ENCODE measurements at regions not wholly inside any gene's neighbourhood (a gene's known extent, or its start where the extent isn't known, plus 50 kb on each side); places are given as distances from the start of the nearest gene placed in this dataset.
"Not testable (repeated sequence)": the region's sequence is repeated elsewhere in the genome, so short reads cannot be mapped to it uniquely, and the experiment has no call there.

DNA sequence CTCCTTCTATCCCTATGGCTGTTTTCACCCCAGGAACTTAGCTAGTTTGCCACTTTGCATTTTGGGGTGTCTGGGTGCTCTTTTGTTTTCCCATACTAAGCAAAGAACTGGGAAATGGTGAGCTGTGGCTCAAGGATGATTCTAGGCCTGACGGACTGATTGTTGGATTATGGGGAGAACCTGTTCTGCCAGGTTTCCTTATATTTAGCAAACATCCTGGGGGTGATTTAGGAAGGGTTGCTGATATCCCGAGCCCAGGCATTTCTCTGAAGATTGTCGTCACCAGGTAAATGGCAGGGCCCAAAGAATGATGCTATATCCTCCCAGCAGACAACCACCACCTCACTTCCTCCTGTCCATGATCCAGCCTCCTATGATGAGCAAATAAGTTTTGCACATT, 72.1 kb upstream of the GRB10 start:
- no peak for DNase-seq (ENCODE audit: low spot score)

DNA sequence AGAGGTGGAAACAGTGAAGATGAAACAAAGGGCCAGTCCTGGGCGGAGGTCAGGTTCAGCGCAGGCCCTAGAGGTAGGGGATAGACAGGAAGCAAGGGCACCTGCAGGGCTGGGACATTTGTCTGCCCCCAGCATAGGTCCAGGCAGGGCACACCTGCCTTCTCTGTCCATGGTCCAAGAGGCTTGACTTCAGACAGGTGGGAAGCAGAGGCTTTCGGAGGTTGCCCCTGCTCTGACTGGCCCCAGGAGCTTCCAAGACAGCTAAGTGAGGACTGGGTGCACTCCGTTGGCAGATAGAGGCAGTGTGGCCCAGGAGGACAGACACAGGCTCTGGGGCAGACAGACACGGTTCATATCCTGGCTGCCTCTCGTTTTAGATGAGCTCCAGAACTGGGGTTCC, 71.6 kb upstream of the GRB10 start:
- no peak for DNase-seq (ENCODE audit: low spot score)

DNA sequence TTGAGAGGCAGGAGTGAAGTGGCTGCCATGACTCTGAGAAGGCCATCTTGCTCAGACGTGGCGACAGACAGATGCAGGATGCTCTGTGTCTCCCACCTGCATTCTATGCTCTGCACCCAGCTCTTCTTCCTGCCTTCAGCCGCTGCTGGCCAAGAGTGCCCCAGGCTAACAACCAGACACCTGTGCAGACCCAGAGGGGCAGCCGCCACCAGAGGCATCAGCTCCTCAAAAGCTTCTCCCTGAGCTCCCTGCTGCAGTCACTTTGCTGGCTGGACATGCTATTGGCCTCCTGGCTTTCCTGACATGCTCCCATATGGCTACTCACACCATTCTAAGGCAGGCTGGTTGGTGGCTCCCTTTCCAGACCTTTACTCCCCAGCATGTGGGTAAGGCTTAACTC, 70.6 kb upstream of the GRB10 start:
- no peak for DNase-seq (ENCODE audit: low spot score)

DNA sequence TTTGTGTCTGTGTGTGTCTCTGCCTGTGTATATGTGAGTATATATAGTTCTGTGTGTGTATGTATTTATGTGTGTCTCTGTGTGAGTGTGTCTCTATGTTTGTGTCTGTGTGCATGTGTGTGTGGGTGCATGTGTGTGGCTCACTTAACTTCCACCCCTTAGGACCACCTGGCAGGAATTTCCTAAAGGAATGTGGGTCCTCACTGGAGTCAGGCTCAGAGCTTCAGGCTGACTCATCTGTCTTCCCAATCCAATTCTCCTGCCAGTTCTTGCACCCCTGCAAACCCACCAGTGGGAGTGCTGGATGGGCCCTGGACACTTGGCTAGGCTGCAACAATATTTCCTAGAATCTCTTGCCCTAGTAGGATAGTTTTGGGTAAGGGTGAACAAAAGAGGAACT, 70.2 kb upstream of the GRB10 start:
- DNase-seq (ENCODE audit: low spot score) = no peak

DNA sequence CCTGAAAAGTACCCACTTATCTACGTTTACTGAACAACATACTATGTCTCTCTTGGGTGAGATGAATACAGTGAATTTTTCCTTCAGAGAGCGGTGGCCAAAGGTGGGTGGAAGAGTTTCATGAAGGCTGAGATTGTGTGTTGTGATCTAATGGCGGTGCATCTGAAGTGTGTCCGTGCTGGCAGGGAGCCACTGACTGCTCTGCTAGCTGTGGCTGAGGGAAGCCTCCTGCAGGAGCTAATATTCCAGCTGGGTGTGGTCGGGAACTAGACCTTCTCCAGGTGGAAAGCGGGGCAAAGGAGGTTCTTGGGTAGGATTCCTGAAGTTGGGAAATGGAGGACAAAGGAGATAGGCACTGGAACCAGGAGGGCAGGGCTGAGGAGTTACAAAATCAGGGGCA, 69.2 kb upstream of the GRB10 start:
- DNase-seq (ENCODE audit: low spot score) = no peak

DNA sequence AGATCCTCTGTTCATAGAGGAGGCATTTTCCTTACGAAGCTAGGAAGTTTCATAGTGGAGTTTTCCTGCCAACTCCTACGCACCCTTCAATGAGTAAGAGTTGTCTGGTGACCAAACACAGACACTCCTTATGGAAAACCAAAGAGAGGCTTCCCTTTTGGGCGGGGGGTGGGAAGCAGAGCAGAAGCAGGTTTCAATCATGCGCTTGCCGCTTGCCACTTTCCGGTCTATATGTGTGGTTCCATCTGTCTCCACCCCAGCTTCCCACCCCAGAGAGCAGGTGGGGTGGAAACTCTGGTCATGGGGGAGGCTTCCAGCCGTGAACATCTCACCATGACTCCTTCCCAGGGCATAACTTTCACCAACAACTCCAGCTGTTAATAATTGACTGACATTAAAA, 68.8 kb upstream of the GRB10 start:
- no peak for DNase-seq (ENCODE audit: low spot score)

DNA sequence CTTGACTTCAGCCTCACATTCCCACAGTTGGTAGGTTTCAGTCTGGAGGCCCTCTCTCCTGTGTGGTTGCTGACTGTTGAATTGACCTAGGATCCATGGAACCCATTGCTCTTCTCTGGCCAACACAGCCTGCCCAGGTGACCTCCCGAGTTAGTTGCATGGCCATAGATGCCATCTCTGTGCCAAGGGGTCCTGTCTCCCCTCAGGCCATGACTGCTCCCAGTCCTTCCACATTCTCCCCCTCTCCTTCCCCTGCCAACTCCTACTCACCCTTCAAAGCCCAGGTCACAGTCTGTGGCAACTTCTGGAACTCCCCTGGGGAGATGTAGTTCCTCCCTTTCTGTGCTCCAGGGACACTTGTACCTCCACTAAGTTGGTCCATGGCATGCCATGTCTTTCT, 67.3 kb upstream of the GRB10 start:
- DNase-seq (ENCODE audit: low spot score) = no peak

DNA sequence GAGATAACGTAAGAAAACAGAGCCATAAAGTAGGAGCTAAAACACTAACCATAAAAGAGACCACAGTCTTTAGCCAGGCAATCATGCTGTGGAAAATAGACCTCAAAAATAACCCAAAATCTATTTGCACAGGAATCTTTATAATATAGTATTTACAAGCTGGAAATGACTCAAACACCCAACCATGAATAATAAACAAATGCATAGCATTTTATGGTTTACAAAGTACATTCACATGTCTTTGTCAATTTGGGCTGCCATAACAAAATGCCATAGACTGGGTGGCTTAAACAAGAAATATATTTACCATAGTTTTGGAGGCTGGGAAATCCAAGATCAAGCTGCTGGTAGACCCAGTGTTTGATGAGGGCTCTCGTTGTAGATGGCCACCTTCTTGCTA, 65.5 kb upstream of the GRB10 start:
- no peak for DNase-seq (ENCODE audit: low spot score)

DNA sequence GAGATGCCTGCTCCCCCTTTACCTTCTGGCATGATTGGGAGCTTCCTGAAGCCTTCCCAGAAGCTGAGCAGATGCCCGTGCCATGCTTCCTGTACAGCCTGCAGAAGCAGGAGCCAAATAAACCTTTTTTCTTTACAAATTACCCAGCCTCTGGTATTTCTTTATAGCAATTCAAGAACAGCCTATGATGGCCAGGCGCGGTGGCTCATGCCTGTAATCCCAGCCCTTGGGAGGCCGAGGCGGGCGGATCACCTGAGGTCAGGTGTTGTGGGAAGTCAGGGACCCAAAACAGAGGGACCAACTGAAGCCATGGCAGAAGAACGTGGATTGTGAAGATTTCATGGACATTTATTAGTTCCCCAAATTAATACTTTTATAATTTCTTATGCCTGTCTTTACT, 62.2 kb upstream of the GRB10 start:
- not testable (repeated sequence) for DNase-seq (ENCODE audit: low spot score)

DNA sequence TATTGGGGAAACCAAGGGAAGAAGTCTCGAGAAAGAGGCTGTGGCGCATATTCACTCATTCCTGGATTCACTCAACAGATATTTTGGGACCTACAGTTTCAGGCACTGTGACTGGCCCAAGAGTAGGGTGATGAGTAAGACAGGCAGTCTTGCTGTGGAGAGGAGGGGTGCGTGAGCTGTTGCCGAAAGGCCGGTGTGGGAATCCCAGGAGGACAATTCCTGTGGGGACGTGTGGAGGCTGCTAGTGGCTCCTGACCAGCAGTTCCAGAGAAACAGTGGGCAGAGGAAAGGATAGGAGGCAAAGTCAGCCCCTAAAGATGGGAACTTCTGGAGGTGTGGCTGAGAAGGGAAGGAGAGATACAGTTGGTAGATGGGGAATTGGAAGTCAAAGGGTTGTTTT, 59.3 kb upstream of the GRB10 start:
- DNase-seq (ENCODE audit: low spot score) = no peak

DNA sequence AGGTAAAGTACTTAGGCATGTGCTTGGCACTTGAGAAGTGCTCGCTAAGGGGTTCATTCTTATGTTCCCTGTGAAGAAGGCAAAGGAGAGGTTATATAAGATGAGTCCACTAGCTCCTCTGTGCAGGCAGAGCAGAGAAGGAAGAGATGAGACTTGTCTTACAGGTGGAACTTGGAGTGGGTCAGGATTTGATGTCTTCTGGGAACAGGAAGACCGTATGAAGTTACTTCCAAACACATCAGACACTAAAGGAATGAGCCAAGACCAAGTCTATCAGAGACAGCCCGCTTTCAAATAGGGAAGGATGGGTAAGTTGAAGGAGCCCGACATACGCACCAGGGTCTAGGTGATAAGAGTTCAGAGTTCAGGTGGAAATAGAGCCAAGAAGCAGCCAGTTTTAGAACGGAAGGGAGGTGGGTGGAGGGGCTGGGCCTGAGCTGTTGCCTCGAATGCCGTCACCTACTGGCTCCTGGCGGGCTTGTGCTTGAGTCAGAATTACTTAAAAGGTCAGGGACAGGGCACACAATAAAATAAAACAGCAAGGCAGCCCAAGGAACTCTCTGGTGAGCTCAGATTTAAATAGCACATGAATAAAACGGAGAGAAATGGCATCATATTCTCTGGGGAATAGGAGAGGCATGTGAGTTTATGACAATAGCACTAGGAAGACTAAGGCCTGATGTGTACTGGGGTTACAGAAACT, 56.1 kb upstream of the GRB10 start:
- DNase-seq (ENCODE audit: low spot score) = no peak

DNA sequence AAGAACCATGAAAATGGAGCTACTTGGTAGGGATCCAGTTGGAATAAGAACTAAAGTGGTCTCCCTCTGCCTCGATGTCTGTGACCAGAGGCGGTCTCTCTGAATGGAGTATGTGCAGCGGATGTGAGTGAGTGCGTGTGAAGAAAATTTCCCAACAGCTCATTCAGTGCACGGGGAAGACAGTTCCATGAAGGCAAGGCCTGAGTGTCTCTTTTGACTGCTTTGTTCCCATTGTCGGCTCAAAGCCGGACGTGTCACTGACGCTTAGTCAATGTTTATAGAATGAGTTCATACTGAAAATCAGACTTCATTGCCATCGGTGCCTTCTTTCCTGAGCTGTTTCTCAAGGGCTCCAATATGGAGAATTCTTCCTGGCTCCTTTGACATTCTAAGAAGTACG, 55.3 kb upstream of the GRB10 start:
- no peak for DNase-seq (ENCODE audit: low spot score)

DNA sequence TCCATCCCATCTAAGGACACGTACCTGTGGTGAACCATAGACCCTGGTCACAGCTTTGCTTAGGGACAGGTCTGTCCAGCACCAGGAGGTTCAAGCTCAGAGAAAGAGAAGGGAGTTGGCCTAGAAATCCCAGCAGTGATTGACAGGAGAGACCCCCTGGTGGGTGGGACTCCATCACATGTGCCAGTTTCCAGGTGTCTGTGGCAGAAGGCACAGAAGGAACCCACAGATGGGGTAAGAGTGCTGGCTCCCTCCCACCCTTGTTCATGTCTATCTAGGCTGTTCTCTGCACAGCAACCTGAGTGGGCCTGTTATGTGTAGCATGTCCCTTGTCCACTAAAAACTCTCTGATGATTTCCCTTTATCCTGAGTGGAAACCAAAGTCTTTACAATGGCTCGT, 54.0 kb upstream of the GRB10 start:
- no peak for DNase-seq (ENCODE audit: low spot score)

DNA sequence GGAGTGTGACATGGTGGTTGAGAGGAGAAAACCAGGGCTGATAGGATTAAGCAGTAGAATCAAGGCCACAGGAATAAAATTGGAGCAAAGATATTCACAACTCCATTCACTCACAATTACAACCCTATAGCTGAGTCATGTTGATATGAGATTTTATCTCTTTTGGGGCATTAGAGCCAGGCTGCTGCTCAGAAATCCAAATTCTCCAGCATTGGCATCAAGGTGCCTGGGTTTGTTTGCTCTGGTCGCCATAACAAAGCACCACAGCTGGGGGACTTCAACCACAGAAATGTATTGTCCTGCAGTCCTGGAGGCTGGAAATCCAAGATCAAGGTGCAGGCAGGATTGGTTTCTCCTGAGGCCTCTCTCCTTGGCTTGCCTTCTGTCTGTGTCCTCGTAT, 52.5 kb upstream of the GRB10 start:
- DNase-seq (ENCODE audit: low spot score) = no peak

DNA sequence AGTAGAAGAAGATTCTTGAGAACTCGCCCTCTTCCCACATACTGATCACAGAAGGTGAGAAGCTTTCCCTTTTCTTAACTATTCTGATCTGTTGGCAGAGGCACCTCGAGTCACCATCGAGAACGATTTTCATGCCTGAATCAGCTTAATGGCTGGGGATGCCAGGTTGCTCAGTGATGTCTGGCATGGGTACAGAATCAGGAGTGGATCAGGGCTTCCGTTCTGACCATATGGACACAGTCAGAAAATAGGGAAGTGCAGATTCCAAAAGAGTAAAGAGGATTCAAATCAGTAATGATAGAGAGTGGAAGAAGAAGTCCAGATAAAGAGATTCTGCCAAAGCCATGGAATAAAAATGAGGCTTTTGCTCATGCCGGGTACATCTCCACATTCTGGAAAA, 52.0 kb upstream of the GRB10 start:
- DNase-seq (ENCODE audit: low spot score) = no peak

DNA sequence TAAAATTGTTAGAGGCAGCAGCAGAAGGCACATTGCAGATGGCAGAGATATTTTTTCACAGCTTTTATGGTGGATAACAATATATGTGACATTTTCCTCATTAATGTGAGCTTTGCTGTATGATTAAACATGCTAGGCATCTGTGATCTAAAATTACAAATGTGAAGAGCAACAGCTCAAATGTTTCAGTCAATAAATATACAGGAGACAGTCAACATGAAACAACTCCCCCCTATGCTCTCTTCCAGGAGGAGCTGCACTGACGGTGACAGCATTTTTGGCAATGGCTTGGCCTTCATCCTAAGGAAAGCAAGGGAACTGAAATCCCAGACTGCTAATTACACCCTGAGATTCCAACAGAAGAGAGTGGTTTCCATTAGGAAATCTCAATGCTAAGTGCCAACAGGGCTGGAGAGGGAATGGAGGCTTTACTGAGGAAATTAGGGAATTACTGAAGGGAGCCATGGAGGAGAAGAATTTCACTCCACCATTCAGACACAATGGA, 51.4 kb upstream of the GRB10 start:
- no peak for DNase-seq (ENCODE audit: low spot score)

DNA sequence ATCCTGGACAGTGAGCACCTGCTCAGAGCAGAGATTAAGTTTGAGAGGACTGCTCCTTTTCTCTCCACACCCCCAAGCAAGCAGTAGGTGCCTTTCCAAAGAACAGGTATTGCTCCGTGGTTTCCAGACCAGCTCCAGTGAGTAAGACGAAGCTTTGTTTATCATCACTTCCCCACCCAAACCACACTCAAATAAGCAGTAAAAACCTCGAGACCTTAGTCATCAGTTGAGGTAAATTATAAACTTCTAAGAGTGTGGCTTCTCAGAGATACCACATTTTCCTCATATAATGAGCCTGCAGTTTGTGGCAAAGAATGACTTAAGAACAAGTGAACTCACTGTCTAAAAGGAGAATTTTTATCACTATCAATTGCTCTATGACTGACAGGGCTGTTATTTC, 50.0 kb upstream of the GRB10 start:
- no peak for DNase-seq (ENCODE audit: low spot score)
